Panc1 (cell line): ENCODE measurements at regions not wholly inside any gene's neighbourhood (a gene's known extent, or its start where the extent isn't known, plus 50 kb on each side); places are given as distances from the start of the nearest gene placed in this dataset.

Experiments
- ATAC-seq: fragments of 200-7000 bp; cut with Tn5 transposase; 2 replicates; pipeline ENCODE4 v1.9.1; 2020; ENCODE audit warnings: mild to moderate bottlenecking, moderate library complexity
- BruUV-seq: library from RNA; stranded (reverse); fragments of 400-500 nt; replicated peaks from 2 replicates; lab custom pipeline; 2021; lab: Mats Ljungman, UMichigan
- CTCF ChIA-PET: fragments of 300-600 bp; sonication (Branson Sonifier 250); formaldehyde crosslinking; loops from one replicate; lab custom pipeline; 2022; ENCODE audit warnings: antibody characterized with exemption; lab: Charles Lee
- POLR2A ChIA-PET: fragments of 300-600 bp; sonication (Branson Sonifier 250); formaldehyde crosslinking; loops from one replicate; lab custom pipeline; 2022; ENCODE audit warnings: antibody characterized with exemption; lab: Charles Lee
- DNase-seq: peaks from one replicate; pipeline ENCODE4 v3.0.0-alpha.2; 2010; ENCODE audit warnings: low read depth, low spot score
- H3K27ac ChIP-seq: 2 replicates; pipeline ENCODE4 v1.5.1; 2011; ENCODE audit warnings: mild to moderate bottlenecking, low read length, inconsistent platforms
- H3K27me3 ChIP-seq: fragments of 200-500 bp; sonication (Bioruptor generic); 2 replicates; pipeline ENCODE4 v1.6.0; 2014; ENCODE audit warnings: low read length, inconsistent platforms; ENCODE audit not compliant: control insufficient read depth, insufficient read depth
- H3K36me3 ChIP-seq: fragments of 200-500 bp; sonication (Bioruptor generic); 2 replicates; pipeline ENCODE4 v1.5.1; 2014; ENCODE audit warnings: inconsistent platforms, mild to moderate bottlenecking, low read length, moderate library complexity; ENCODE audit not compliant: control insufficient read depth, insufficient read depth
- H3K4me1 ChIP-seq: 2 replicates; pipeline ENCODE4 v1.5.1; 2011; ENCODE audit warnings: inconsistent platforms, mild to moderate bottlenecking, low read length, moderate library complexity; ENCODE audit not compliant: control insufficient read depth, insufficient read depth
- H3K4me3 ChIP-seq, 2 experiments: 2 replicates each; pipeline ENCODE4 v1.5.1; 2011 to 2012; ENCODE audit warnings: low read depth in 2 of 2, low read length in 2 of 2, mild to moderate bottlenecking in 2 of 2, inconsistent platforms in 1 of 2, moderate library complexity in 1 of 2
- H3K9me3 ChIP-seq: fragments of 200-500 bp; sonication (Bioruptor generic); 2 replicates; pipeline ENCODE4 v1.5.1; 2014; ENCODE audit warnings: low read depth, mild to moderate bottlenecking, inconsistent platforms, low read length, moderate library complexity; ENCODE audit not compliant: control insufficient read depth, insufficient read depth
- CTCF ChIP-seq: fragments of 450-650 bp; IDR thresholded peaks from 2 replicates; pipeline ENCODE4 v1.5.1; 2017; ENCODE audit warnings: mild to moderate bottlenecking
- POLR2AphosphoS5 ChIP-seq: IDR thresholded peaks from 2 replicates; pipeline ENCODE4 v1.6.1; 2012; ENCODE audit warnings: mild to moderate bottlenecking, low read depth, low read length, moderate library complexity
- REST ChIP-seq, 2 experiments: IDR thresholded peaks; 2 replicates each; pipeline ENCODE4 v1.6.1; 2011 to 2012; ENCODE audit warnings: low read depth in 2 of 2, control low read depth in 1 of 2, low read length in 1 of 2, mild to moderate bottlenecking in 1 of 2, moderate library complexity in 1 of 2; ENCODE audit not compliant: insufficient read depth in 1 of 2
- SIN3A ChIP-seq: IDR thresholded peaks from 2 replicates; pipeline ENCODE4 v1.6.1; 2012; ENCODE audit warnings: low read depth, mild to moderate bottlenecking, low read length, moderate library complexity, borderline replicate concordance; ENCODE audit not compliant: insufficient read depth
- TCF7L2 ChIP-seq: IDR thresholded peaks from 2 replicates; pipeline ENCODE4 v1.6.1; 2011; ENCODE audit warnings: mild to moderate bottlenecking, low read depth, low read length, inconsistent platforms
- in situ Hi-C: cut with HindIII; loops from 2 replicates; pipeline ENCODE4 v1.10.0; 2016; ENCODE audit warnings: low sequenced_read_pairs, low pct_unique_long_range_greater_than_20kb
- intact Hi-C: fragments of 100-400 bp; cut with micrococcal nuclease; formaldehyde crosslinking; loops from one replicate; pipeline ENCODE4 v1.10.0; 2022; ENCODE audit not compliant: unreplicated experiment

DNA sequence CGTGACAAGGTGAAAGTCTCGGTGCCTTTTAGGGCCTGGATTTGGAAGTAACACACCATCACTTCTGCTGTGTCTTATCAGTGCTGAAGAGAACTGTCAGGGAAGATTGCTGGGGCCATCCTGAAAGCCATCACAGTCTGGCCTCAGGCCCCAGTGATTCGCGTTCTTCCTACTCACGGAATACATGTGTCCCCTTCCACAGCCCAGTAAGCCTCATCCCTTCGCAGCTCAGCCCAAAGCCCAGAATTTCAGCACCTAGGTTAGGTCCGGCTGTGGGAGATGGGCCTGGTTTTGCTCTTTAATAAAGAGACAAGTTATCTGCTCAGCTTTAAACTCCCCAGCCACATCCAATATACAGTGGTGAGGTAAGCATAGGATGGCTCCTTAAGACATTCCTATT is 113.0 kb upstream of the SPACA7 start:
- Histone ChIP-seq H3K27ac (no peak overlapping the region), H3K27me3 (no peaks in the 10 kb centered on the region; the same call in 1 of the 2 replicates), H3K36me3 (no peaks in the 10 kb centered on the region), H3K4me3 (no peak overlapping the region), H3K9me3 (no peaks in the 10 kb centered on the region), H3K4me1 (no peaks in the 10 kb centered on the region)
- DNase-seq (no peak), ATAC-seq (no peak)
- POLR2A ChIA-PET, result no interaction called here
- in situ Hi-C loops, result no loop called here
- CTCF ChIA-PET, result no interaction called here
- intact Hi-C loops, result no loop called here
- no TSS peak for BruUV-seq
- TF ChIP-seq CTCF (no peak), REST (IDR thresholded peaks at IDR 0.05; ENCODE audit: insufficient read depth in 1 of 2, low read depth in 2 of 2, low read length in 1 of 2) (no peak), SIN3A (no peak), POLR2AphosphoS5 (no peak), TCF7L2 (no peak)

DNA sequence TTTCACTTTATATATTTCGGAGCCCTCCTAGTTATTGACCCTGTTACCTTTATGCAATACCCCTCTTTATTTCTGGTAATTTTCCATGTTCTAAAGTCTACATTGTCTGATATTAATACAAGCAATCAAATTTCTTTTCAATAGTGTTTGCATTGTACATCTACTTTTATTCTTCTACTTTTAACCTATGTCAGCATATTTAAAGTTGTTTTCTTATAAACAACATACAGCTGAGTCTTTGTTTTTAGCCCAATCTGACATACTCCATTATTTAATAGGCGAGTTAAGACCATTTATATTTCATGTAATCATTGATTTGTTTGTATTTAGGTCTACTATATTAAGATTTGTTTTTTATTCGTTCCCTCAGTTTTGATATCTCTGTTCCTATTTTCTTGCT is 108.5 kb upstream of the SPACA7 start:
- DNase-seq (no peak), ATAC-seq (no peak)
- no peak overlapping the region for H3K27ac ChIP-seq
- no TSS peak for BruUV-seq
- no peaks in the 10 kb centered on the region for H3K4me1 ChIP-seq
- H3K9me3 ChIP-seq, result no peaks in the 10 kb centered on the region
- no peak overlapping the region for H3K4me3 ChIP-seq
- ChIA-PET POLR2A (no interaction called here), CTCF (no interaction called here)
- intact Hi-C loops, result no loop called here
- no peak for TF ChIP-seq CTCF
- TF ChIP-seq POLR2AphosphoS5, result no peak
- TF ChIP-seq TCF7L2, result no peak
- TF ChIP-seq REST (IDR thresholded peaks at IDR 0.05; ENCODE audit: insufficient read depth in 1 of 2, low read depth in 2 of 2, low read length in 1 of 2), result no peak
- TF ChIP-seq SIN3A, result no peak
- in situ Hi-C loops, result no loop called here
- no peaks in the 10 kb centered on the region for H3K36me3 ChIP-seq
- H3K27me3 ChIP-seq, result no peaks in the 10 kb centered on the region
